K562 (cell line): ENCODE measurements at regions not wholly inside any gene's neighbourhood (a gene's known extent, or its start where the extent isn't known, plus 50 kb on each side); places are given as distances from the start of the nearest gene placed in this dataset.

ENCODE experiments used
- ATAC-seq: fragments of 200-7000 bp; cut with Tn5 transposase; 3 replicates; pipeline ENCODE4 v1.9.1; 2020; ENCODE audit warnings: moderate library complexity
- BruUV-seq: library from RNA; stranded (reverse); fragments of 400-500 nt; replicated peaks from 2 replicates; lab custom pipeline; 2021; lab: Mats Ljungman, UMichigan
- CTCF ChIA-PET: fragments of 300-600 bp; formaldehyde crosslinking; extraction: SDS; loops from one replicate; lab custom pipeline; 2021; ENCODE audit warnings: low intra/inter-chr PET ratio; lab: Yijun Ruan, JAX
- POLR2A ChIA-PET: fragments of 300-600, 350-650 bp; sonication (Branson Sonifier 250); formaldehyde crosslinking; extraction: SDS; loops from one replicate; lab custom pipeline; 2021; ENCODE audit warnings: antibody characterized with exemption, inconsistent platforms; lab: Yijun Ruan, JAX
- DNase-seq, 4 experiments: peaks; one replicate each; pipeline versions ENCODE4 v3.0.0 to v3.0.0-alpha.2; 2011 to 2018; ENCODE audit warnings: low spot score in 3 of 4, mixed read lengths in 3 of 4; ENCODE audit errors: extremely low read depth in 1 of 4
- FAIRE-seq: peaks from 2 replicates; lab custom pipeline; 2011; peaks lifted over from hg19 to GRCh38; lab: Jason Lieb, UNC
- H2AFZ ChIP-seq: 2 replicates; pipeline ENCODE4 v1.6.0; 2011; ENCODE audit warnings: low read depth, low read length, control low read depth, inconsistent platforms
- H3K27ac ChIP-seq: fragments of 200-600 bp; 3 replicates; pipeline ENCODE4 v1.8.0; 2011; ENCODE audit warnings: low read depth, mild to moderate bottlenecking, control low read depth, inconsistent platforms, low read length, moderate library complexity, mixed read lengths; ENCODE audit errors: extremely low read depth
- H3K27me3 ChIP-seq, 2 experiments: fragments of 300-600 bp in 1 of 2; 2 replicates in 1 of 2; 3 replicates in 1 of 2; pipeline versions ENCODE4 v1.6.0 to v1.8.0; 2011; ENCODE audit warnings: inconsistent platforms in 2 of 2, low read length in 2 of 2, mild to moderate bottlenecking in 1 of 2, mixed read lengths in 1 of 2, moderate library complexity in 1 of 2; ENCODE audit not compliant: control insufficient read depth in 2 of 2, insufficient read depth in 2 of 2
- H3K36me3 ChIP-seq: fragments of 300-600 bp; 3 replicates; pipeline ENCODE4 v1.8.0; 2011; ENCODE audit warnings: mild to moderate bottlenecking, low read length, inconsistent platforms; ENCODE audit not compliant: control insufficient read depth, insufficient read depth
- H3K4me1 ChIP-seq, 2 experiments: fragments of 200-600 bp in 1 of 2; replicated peaks in 1 of 2; 2 replicates in 1 of 2; 3 replicates in 1 of 2; pipeline versions ENCODE4 v1.5.1 to v1.8.0; 2011; ENCODE audit warnings: inconsistent platforms in 2 of 2, low read length in 2 of 2, mild to moderate bottlenecking in 1 of 2, mixed read lengths in 1 of 2, moderate library complexity in 1 of 2; ENCODE audit not compliant: control insufficient read depth in 2 of 2, insufficient read depth in 2 of 2
- H3K4me2 ChIP-seq: 2 replicates; pipeline ENCODE4 v1.6.1; 2011; ENCODE audit warnings: low read length, control low read depth, inconsistent platforms, mixed read lengths; ENCODE audit not compliant: insufficient read depth
- H3K4me3 ChIP-seq: fragments of 200-600 bp; sonication (generic), shearing (Covaris generic); 2 replicates; pipeline ENCODE4 v1.5.1; 2016; ENCODE audit warnings: control low read depth, inconsistent platforms
- H3K79me2 ChIP-seq: fragments of 200-600 bp; 3 replicates; pipeline ENCODE4 v1.8.0; 2011; ENCODE audit warnings: low read length, inconsistent platforms; ENCODE audit not compliant: control insufficient read depth, insufficient read depth
- H3K9ac ChIP-seq, 2 experiments: 2 replicates each; pipeline versions ENCODE4 v1.6.0 to v1.6.1; 2011; ENCODE audit warnings: low read depth in 2 of 2, low read length in 2 of 2, control low read depth in 1 of 2, inconsistent platforms in 1 of 2, mild to moderate bottlenecking in 1 of 2, mixed read lengths in 1 of 2; ENCODE audit not compliant: insufficient read depth in 1 of 2
- H3K9me1 ChIP-seq: one replicate; pipeline ENCODE4 v1.6.0; 2011; ENCODE audit warnings: inconsistent platforms, mild to moderate bottlenecking, low read length, moderate library complexity; ENCODE audit not compliant: control insufficient read depth, insufficient read depth
- H3K9me3 ChIP-seq: replicated peaks from 2 replicates; pipeline ENCODE4 v1.5.1; 2011; ENCODE audit warnings: low read depth, low read length, inconsistent platforms; ENCODE audit not compliant: control insufficient read depth, insufficient read depth
- H4K20me1 ChIP-seq: replicated peaks from 2 replicates; pipeline ENCODE4 v1.6.1; 2011; ENCODE audit warnings: low read length, inconsistent platforms, mixed read lengths; ENCODE audit not compliant: control insufficient read depth, insufficient read depth
- CBX8 ChIP-seq: fragments of 200-600 bp; sonication (generic); IDR thresholded peaks from 2 replicates; pipeline ENCODE4 v1.6.1; 2012; ENCODE audit warnings: borderline replicate concordance, mixed run types, low read depth, mild to moderate bottlenecking, moderate library complexity, mixed read lengths, low read length, control low read depth, inconsistent platforms; ENCODE audit not compliant: poor library complexity, severe bottlenecking; ENCODE audit errors: extremely low read depth
- GTF2F1 ChIP-seq: IDR thresholded peaks from 2 replicates; pipeline ENCODE4 v1.6.1; 2011; ENCODE audit warnings: low read depth, low read length, improper control_type of control experiment
- TRIM28 ChIP-seq: fragments of 450-650 bp; IDR thresholded peaks from 2 replicates; pipeline ENCODE4 v1.6.1; 2017
- ZNF134 ChIP-seq: fragments of 250-450 bp; sonication (Bioruptor Pico); conservative IDR thresholded peaks from 2 replicates; pipeline ENCODE4 v1.4.0; 2020
- ZNF324 ChIP-seq: fragments of 250-450 bp; sonication (Bioruptor Pico); IDR thresholded peaks from 2 replicates; pipeline ENCODE4 v1.4.0; 2020; ENCODE audit warnings: mild to moderate bottlenecking
- ZNF561 ChIP-seq: fragments of 450-650 bp; formaldehyde crosslinking; conservative IDR thresholded peaks from 2 replicates; pipeline ENCODE4 v1.4.0; 2020; ENCODE audit warnings: mild to moderate bottlenecking, moderate library complexity
- WGBS: fragments of 100-300 bp; shearing (Covaris generic); methylation state at CpG from one replicate; pipeline ENCODE4 v1.1.6; 2016; ENCODE audit warnings: low coverage, mixed read lengths; ENCODE audit not compliant: insufficient coverage; ENCODE audit errors: missing lambda C conversion rate; 5-methylcytosine and 5-hydroxymethylcytosine counted together
- in situ Hi-C: fragments of 300-500 bp; cut with MboI; formaldehyde crosslinking; loops from 4 replicates; pipeline ENCODE4 v1.15.0; 2018; ENCODE audit warnings: inconsistent platforms, mixed read lengths
- intact Hi-C: fragments of 100-400 bp; cut with micrococcal nuclease; formaldehyde crosslinking; loops from 2 replicates; pipeline ENCODE4 v1.14.2; 2022
- TF ChIP-seq, protein P1 (sequence below): fragments of 250-450 bp; sonication (Bioruptor Pico); IDR thresholded peaks from 2 replicates; pipeline ENCODE4 v1.5.0; 2020; ENCODE audit warnings: mild to moderate bottlenecking
- TF ChIP-seq, protein P2 (sequence below): fragments of 250-450 bp; sonication (Bioruptor Pico); IDR thresholded peaks from 2 replicates; pipeline ENCODE4 v1.5.0; 2021; ENCODE audit warnings: mild to moderate bottlenecking, borderline replicate concordance
- TF ChIP-seq, protein P3 (sequence below): conservative IDR thresholded peaks from 2 replicates; pipeline ENCODE4 v1.6.1; 2011; ENCODE audit warnings: low read depth, mild to moderate bottlenecking, low read length; ENCODE audit not compliant: control insufficient read depth
- TF ChIP-seq, protein P4 (sequence below): fragments of 250-450 bp; sonication (Bioruptor Pico); IDR thresholded peaks from 2 replicates; pipeline ENCODE4 v1.5.1; 2021; ENCODE audit warnings: mild to moderate bottlenecking
- TF ChIP-seq, protein P5 (sequence below): sonication (generic); formaldehyde crosslinking; IDR thresholded peaks from 2 replicates; pipeline ENCODE4 v1.8.1; 2023; ENCODE audit warnings: mild to moderate bottlenecking, missing genetic modification reagents
- TF ChIP-seq, protein P6 (sequence below): fragments of 450-650 bp; formaldehyde crosslinking; IDR thresholded peaks from 2 replicates; pipeline ENCODE4 v1.4.0; 2022; ENCODE audit warnings: missing genetic modification characterization

DNA sequence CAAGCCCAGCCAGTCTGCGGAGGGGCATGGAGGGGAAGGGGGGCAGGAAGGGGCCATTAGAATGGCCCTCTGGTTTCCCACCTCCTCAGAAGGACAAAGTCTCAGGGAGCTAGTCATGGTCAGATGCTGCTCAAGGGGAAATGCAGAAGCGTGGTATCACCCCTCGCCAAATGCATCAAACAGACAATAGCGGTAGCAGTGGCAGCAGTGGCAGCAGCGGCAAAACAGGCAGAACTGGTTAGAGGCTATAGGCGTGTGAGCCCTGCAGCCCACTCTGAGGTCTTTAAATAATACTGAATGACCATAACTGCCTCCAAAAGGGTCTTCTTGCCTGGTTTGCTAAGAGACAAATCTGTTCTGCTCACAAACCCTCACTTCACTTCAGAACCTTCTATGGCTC lies 186.7 kb downstream of the TFAP2C start:
- H3K4me1 ChIP-seq: no peaks in the 10 kb centered on the region
- H2AFZ ChIP-seq: no peak overlapping the region
- no TSS peak for BruUV-seq
- H3K4me2 ChIP-seq: no peak overlapping the region
- H3K9me3 ChIP-seq: no peaks in the 10 kb centered on the region
- 0% methylated on average over 5 of the region's 6 CpGs for WGBS
- H3K27ac ChIP-seq: no peak overlapping the region
- no peaks in the 10 kb centered on the region for H3K79me2 ChIP-seq
- no peaks in the 10 kb centered on the region for H3K9me1 ChIP-seq
- no peaks in the 10 kb centered on the region for H4K20me1 ChIP-seq
- H3K27me3 ChIP-seq: peaks cover 0 to 23% of the 10 kb centered on the region in 2 experiments; a peak in 4 of 5 replicates
- DNase-seq (no peak), FAIRE-seq (no peak), ATAC-seq (no peak)
- CTCF ChIA-PET: no interaction called here
- H3K4me3 ChIP-seq: no peak overlapping the region
- no peaks in the 10 kb centered on the region for H3K36me3 ChIP-seq
- no peak overlapping the region for H3K9ac ChIP-seq
- intact Hi-C loops (no loop called here), in situ Hi-C loops (no loop called here)
- POLR2A ChIA-PET: interaction anchor here (0.7 kb wide), 1 partner anchor 11 kb away, joined by 3 read pairs; no protein-coding TSS in a partner anchor
- TF ChIP-seq, protein P1, sequence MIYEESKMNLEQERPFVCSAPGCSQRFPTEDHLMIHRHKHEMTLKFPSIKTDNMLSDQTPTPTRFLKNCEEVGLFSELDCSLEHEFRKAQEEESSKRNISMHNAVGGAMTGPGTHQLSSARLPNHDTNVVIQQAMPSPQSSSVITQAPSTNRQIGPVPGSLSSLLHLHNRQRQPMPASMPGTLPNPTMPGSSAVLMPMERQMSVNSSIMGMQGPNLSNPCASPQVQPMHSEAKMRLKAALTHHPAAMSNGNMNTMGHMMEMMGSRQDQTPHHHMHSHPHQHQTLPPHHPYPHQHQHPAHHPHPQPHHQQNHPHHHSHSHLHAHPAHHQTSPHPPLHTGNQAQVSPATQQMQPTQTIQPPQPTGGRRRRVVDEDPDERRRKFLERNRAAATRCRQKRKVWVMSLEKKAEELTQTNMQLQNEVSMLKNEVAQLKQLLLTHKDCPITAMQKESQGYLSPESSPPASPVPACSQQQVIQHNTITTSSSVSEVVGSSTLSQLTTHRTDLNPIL (CRISPR knock-in tag): no peak
- TF ChIP-seq, protein P2, sequence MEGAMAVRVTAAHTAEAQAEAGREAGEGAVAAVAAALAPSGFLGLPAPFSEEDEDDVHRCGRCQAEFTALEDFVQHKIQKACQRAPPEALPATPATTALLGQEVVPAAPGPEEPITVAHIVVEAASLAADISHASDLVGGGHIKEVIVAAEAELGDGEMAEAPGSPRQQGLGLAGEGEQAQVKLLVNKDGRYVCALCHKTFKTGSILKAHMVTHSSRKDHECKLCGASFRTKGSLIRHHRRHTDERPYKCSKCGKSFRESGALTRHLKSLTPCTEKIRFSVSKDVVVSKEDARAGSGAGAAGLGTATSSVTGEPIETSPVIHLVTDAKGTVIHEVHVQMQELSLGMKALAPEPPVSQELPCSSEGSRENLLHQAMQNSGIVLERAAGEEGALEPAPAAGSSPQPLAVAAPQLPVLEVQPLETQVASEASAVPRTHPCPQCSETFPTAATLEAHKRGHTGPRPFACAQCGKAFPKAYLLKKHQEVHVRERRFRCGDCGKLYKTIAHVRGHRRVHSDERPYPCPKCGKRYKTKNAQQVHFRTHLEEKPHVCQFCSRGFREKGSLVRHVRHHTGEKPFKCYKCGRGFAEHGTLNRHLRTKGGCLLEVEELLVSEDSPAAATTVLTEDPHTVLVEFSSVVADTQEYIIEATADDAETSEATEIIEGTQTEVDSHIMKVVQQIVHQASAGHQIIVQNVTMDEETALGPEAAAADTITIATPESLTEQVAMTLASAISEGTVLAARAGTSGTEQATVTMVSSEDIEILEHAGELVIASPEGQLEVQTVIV (CRISPR knock-in tag): no peak
- TF ChIP-seq ZNF324 (CRISPR knock-in tag): no peak
- TF ChIP-seq, protein P3, sequence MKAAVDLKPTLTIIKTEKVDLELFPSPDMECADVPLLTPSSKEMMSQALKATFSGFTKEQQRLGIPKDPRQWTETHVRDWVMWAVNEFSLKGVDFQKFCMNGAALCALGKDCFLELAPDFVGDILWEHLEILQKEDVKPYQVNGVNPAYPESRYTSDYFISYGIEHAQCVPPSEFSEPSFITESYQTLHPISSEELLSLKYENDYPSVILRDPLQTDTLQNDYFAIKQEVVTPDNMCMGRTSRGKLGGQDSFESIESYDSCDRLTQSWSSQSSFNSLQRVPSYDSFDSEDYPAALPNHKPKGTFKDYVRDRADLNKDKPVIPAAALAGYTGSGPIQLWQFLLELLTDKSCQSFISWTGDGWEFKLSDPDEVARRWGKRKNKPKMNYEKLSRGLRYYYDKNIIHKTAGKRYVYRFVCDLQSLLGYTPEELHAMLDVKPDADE: no peak
- TF ChIP-seq, protein P4, sequence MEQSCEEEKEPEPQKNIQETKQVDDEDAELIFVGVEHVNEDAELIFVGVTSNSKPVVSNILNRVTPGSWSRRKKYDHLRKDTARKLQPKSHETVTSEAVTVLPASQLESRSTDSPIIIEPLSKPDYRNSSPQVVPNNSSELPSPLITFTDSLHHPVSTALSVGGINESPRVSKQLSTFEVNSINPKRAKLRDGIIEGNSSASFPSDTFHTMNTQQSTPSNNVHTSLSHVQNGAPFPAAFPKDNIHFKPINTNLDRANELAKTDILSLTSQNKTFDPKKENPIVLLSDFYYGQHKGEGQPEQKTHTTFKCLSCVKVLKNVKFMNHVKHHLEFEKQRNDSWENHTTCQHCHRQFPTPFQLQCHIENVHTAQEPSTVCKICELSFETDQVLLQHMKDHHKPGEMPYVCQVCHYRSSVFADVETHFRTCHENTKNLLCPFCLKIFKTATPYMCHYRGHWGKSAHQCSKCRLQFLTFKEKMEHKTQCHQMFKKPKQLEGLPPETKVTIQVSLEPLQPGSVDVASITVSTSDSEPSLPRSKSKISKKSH: no peak
- no peak for TF ChIP-seq CBX8
- TF ChIP-seq, protein P5, sequence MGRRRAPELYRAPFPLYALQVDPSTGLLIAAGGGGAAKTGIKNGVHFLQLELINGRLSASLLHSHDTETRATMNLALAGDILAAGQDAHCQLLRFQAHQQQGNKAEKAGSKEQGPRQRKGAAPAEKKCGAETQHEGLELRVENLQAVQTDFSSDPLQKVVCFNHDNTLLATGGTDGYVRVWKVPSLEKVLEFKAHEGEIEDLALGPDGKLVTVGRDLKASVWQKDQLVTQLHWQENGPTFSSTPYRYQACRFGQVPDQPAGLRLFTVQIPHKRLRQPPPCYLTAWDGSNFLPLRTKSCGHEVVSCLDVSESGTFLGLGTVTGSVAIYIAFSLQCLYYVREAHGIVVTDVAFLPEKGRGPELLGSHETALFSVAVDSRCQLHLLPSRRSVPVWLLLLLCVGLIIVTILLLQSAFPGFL (CRISPR knock-in tag): no peak
- TF ChIP-seq, protein P6, sequence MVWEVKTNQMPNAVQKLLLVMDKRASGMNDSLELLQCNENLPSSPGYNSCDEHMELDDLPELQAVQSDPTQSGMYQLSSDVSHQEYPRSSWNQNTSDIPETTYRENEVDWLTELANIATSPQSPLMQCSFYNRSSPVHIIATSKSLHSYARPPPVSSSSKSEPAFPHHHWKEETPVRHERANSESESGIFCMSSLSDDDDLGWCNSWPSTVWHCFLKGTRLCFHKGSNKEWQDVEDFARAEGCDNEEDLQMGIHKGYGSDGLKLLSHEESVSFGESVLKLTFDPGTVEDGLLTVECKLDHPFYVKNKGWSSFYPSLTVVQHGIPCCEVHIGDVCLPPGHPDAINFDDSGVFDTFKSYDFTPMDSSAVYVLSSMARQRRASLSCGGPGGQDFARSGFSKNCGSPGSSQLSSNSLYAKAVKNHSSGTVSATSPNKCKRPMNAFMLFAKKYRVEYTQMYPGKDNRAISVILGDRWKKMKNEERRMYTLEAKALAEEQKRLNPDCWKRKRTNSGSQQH: no peak
- no peak for TF ChIP-seq ZNF134 (CRISPR knock-in tag)
- no peak for TF ChIP-seq TRIM28
- no peak for TF ChIP-seq GTF2F1
- TF ChIP-seq ZNF561 (CRISPR knock-in tag): no peak
